H9 (cell line): ENCODE measurements at regions not wholly inside any gene's neighbourhood (a gene's known extent, or its start where the extent isn't known, plus 50 kb on each side); places are given as distances from the start of the nearest gene placed in this dataset.

Experiments used
- DNase-seq: peaks from one replicate; pipeline ENCODE4 v3.0.0-alpha.2; 2017
- H2AFZ ChIP-seq: one replicate; pipeline ENCODE4 v1.6.1; 2013; ENCODE audit warnings: mild to moderate bottlenecking, low read length, control low read depth, moderate library complexity
- H2AK5ac ChIP-seq: 2 replicates; pipeline ENCODE4 v1.6.1; 2013; ENCODE audit warnings: low read length, control low read depth, mixed read lengths; ENCODE audit not compliant: insufficient read length
- H2BK120ac ChIP-seq: one replicate; pipeline ENCODE4 v1.6.1; 2013; ENCODE audit warnings: low read depth, mild to moderate bottlenecking, low read length, control low read depth, inconsistent platforms; ENCODE audit not compliant: poor library complexity, severe bottlenecking
- H2BK12ac ChIP-seq: 2 replicates; pipeline ENCODE4 v1.6.1; 2013; ENCODE audit warnings: low read length, control low read depth, mixed read lengths, low read depth; ENCODE audit not compliant: insufficient read length
- H2BK15ac ChIP-seq: 2 replicates; pipeline ENCODE4 v1.6.1; 2013; ENCODE audit warnings: low read depth, low read length, control low read depth
- H2BK20ac ChIP-seq: one replicate; pipeline ENCODE4 v1.6.1; 2013; ENCODE audit warnings: low read depth, mild to moderate bottlenecking, low read length, control low read depth, inconsistent platforms; ENCODE audit not compliant: poor library complexity, severe bottlenecking
- H2BK5ac ChIP-seq: 2 replicates; pipeline ENCODE4 v1.6.1; 2013; ENCODE audit warnings: low read length, control low read depth, mixed read lengths; ENCODE audit not compliant: insufficient read length
- H3K14ac ChIP-seq: 2 replicates; pipeline ENCODE4 v1.6.1; 2013; ENCODE audit warnings: low read length, control low read depth; ENCODE audit not compliant: insufficient read depth
- H3K18ac ChIP-seq: 2 replicates; pipeline ENCODE4 v1.6.1; 2013; ENCODE audit warnings: low read depth, mild to moderate bottlenecking, mixed read lengths, low read length, control low read depth; ENCODE audit not compliant: insufficient read length
- H3K23ac ChIP-seq: 2 replicates; pipeline ENCODE4 v1.6.1; 2013; ENCODE audit warnings: low read length, control low read depth, mixed read lengths, low read depth; ENCODE audit not compliant: insufficient read length
- H3K23me2 ChIP-seq: 2 replicates; pipeline ENCODE4 v1.6.1; 2013; ENCODE audit warnings: low read depth, mild to moderate bottlenecking, mixed read lengths, low read length, control low read depth; ENCODE audit not compliant: insufficient read length, poor library complexity, severe bottlenecking
- H3K27ac ChIP-seq: 2 replicates; pipeline ENCODE4 v1.5.1; 2013; ENCODE audit warnings: low read length, control low read depth, mixed read lengths, low read depth; ENCODE audit not compliant: insufficient read length
- H3K27me3 ChIP-seq: 2 replicates; pipeline ENCODE4 v1.6.1; 2013; ENCODE audit warnings: low read length, control low read depth, inconsistent platforms; ENCODE audit not compliant: insufficient read depth
- H3K4ac ChIP-seq: 2 replicates; pipeline ENCODE4 v1.6.1; 2013; ENCODE audit warnings: low read depth, mild to moderate bottlenecking, control low read depth, inconsistent platforms, low read length, moderate library complexity
- H3K4me1 ChIP-seq: 2 replicates; pipeline ENCODE4 v1.6.1; 2013; ENCODE audit warnings: low read length, control low read depth, inconsistent platforms; ENCODE audit not compliant: insufficient read depth
- H3K4me2 ChIP-seq: 2 replicates; pipeline ENCODE4 v1.6.1; 2013; ENCODE audit warnings: low read length, control low read depth, mixed read lengths; ENCODE audit not compliant: insufficient read length, insufficient read depth
- H3K56ac ChIP-seq: 2 replicates; pipeline ENCODE4 v1.6.1; 2013; ENCODE audit warnings: low read depth, mild to moderate bottlenecking, mixed read lengths, low read length, control low read depth; ENCODE audit not compliant: insufficient read length
- H3K79me1 ChIP-seq: 2 replicates; pipeline ENCODE4 v1.6.1; 2013; ENCODE audit warnings: low read depth, mild to moderate bottlenecking, moderate library complexity, low read length, control low read depth, inconsistent platforms; ENCODE audit not compliant: insufficient read depth, poor library complexity, severe bottlenecking
- H3K79me2 ChIP-seq: 2 replicates; pipeline ENCODE4 v1.6.1; 2013; ENCODE audit warnings: low read length, control low read depth, inconsistent platforms; ENCODE audit not compliant: insufficient read depth
- H3K9ac ChIP-seq: 2 replicates; pipeline ENCODE4 v1.6.1; 2013; ENCODE audit warnings: low read length, control low read depth, mixed read lengths; ENCODE audit not compliant: insufficient read length; ENCODE audit errors: extremely low read depth
- H3K9me3 ChIP-seq: one replicate; pipeline ENCODE4 v1.6.1; 2013; ENCODE audit warnings: low read depth, low read length, inconsistent platforms; ENCODE audit not compliant: control insufficient read depth
- H3T11ph ChIP-seq: one replicate; pipeline ENCODE4 v1.6.1; 2013; ENCODE audit warnings: mild to moderate bottlenecking, low read length, control low read depth, inconsistent platforms
- H4K20me1 ChIP-seq: one replicate; pipeline ENCODE4 v1.6.1; 2013; ENCODE audit not compliant: control insufficient read depth, insufficient read length, insufficient read depth
- H4K5ac ChIP-seq: 2 replicates; pipeline ENCODE4 v1.6.1; 2013; ENCODE audit warnings: low read depth, mild to moderate bottlenecking, mixed read lengths, low read length, control low read depth; ENCODE audit not compliant: insufficient read length
- H4K8ac ChIP-seq: replicated peaks from 2 replicates; pipeline ENCODE4 v1.6.1; 2013; ENCODE audit warnings: low read length, control low read depth, mixed read lengths, low read depth; ENCODE audit not compliant: insufficient read length
- H4K91ac ChIP-seq: 2 replicates; pipeline ENCODE4 v1.6.1; 2013; ENCODE audit warnings: low read depth, mild to moderate bottlenecking, moderate library complexity, mixed read lengths, low read length, control low read depth; ENCODE audit not compliant: insufficient read length
- H3K27ac Mint-ChIP-seq, 3 experiments: 2 replicates in 2 of 3; 3 replicates in 1 of 3; pipeline ENCODE4 v1.8.0; 2020 to 2021; ENCODE audit warnings: mixed read lengths in 3 of 3, mild to moderate bottlenecking in 1 of 3, moderate library complexity in 1 of 3
- H3K27me3 Mint-ChIP-seq: 2 replicates; pipeline ENCODE4 v1.8.0; 2021; ENCODE audit warnings: low read depth, mild to moderate bottlenecking, moderate library complexity, mixed read lengths
- H3K36me3 Mint-ChIP-seq, 3 experiments: 2 replicates in 2 of 3; 3 replicates in 1 of 3; pipeline ENCODE4 v1.8.0; 2020 to 2021; ENCODE audit warnings: low read depth in 3 of 3, mixed read lengths in 3 of 3; ENCODE audit not compliant: insufficient read depth in 1 of 3
- H3K4me1 Mint-ChIP-seq, 2 experiments: 2 replicates each; pipeline ENCODE4 v1.8.0; 2020; ENCODE audit warnings: mixed read lengths in 2 of 2
- H3K4me3 Mint-ChIP-seq, 2 experiments: 2 replicates in 1 of 2; 3 replicates in 1 of 2; pipeline ENCODE4 v1.8.0; 2020 to 2021; ENCODE audit warnings: mild to moderate bottlenecking in 2 of 2, mixed read lengths in 2 of 2, moderate library complexity in 1 of 2
- H3K9me3 Mint-ChIP-seq, 2 experiments: 2 replicates in 1 of 2; 3 replicates in 1 of 2; pipeline ENCODE4 v1.8.0; 2020; ENCODE audit warnings: mild to moderate bottlenecking in 2 of 2, mixed read lengths in 2 of 2, moderate library complexity in 1 of 2
- WGBS: extraction: QIAGEN DNeasy Blood & Tissue Kit; methylation state at CpG from one replicate; pipeline ENCODE4 v1.1.7; 2013; ENCODE audit warnings: missing lambda C conversion rate, low lambda C conversion rate, mixed read lengths; ENCODE audit not compliant: insufficient read length; ENCODE audit errors: extremely low coverage; 5-methylcytosine and 5-hydroxymethylcytosine counted together
- TF ChIP-seq, protein P1 (sequence below): fragments of 200-600 bp; sonication (generic); conservative IDR thresholded peaks from 3 replicates; pipeline ENCODE4 v1.8.0; 2021; ENCODE audit warnings: antibody characterized with exemption, mild to moderate bottlenecking

DNA sequence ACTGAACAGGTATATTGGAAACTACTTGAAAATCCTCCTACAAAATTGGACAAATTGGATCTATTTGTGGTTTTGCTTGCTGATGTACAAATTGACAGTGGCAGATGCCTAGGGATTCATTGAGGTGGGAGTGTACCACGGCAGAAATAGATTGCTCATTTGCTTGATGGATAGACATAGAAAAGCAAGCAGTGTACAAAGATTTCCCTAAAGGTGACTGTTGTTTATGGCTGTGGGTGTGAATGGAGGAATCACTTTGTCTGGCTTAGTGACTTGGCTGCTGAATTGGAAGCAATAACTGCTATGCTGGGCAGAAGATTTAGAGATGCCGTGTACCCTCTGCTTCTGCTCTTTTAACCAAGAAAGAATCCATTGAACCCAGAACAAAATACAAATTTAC lies 191.0 kb upstream of the GRID2 start:
- WGBS, result no CpG with 5 or more reads among the region's 2 CpGs
- no peaks in the 10 kb centered on the region for H3K79me2 ChIP-seq
- no peak overlapping the region for H4K5ac ChIP-seq
- H3K9ac ChIP-seq, result no peak overlapping the region
- H2BK5ac ChIP-seq, result no peak overlapping the region
- no peak overlapping the region for H3K4me3 Mint-ChIP-seq
- no peaks in the 10 kb centered on the region for H3K9me3 Mint-ChIP-seq
- peaks cover 4 to 7% of the 10 kb centered on the region in 2 experiments for H3K4me1 Mint-ChIP-seq
- no peaks in the 10 kb centered on the region; the same call in 1 of the 2 replicates for H3K27me3 Mint-ChIP-seq
- no peak overlapping the region for H2AK5ac ChIP-seq
- H3K27ac ChIP-seq, result no peak overlapping the region
- H4K8ac ChIP-seq, result no peak overlapping the region
- H2AFZ ChIP-seq, result no peak overlapping the region
- no peaks in the 10 kb centered on the region for H3K23me2 ChIP-seq
- H3K4me1 ChIP-seq, result no peaks in the 10 kb centered on the region
- no peaks in the 10 kb centered on the region for H4K20me1 ChIP-seq
- H3K23ac ChIP-seq, result no peak overlapping the region
- H3K36me3 Mint-ChIP-seq, result no peaks in the 10 kb centered on the region
- H2BK12ac ChIP-seq, result no peak overlapping the region
- no peaks in the 10 kb centered on the region for H3K27me3 ChIP-seq
- DNase-seq, result no peak
- H3K56ac ChIP-seq, result no peak overlapping the region
- TF ChIP-seq, protein P1, sequence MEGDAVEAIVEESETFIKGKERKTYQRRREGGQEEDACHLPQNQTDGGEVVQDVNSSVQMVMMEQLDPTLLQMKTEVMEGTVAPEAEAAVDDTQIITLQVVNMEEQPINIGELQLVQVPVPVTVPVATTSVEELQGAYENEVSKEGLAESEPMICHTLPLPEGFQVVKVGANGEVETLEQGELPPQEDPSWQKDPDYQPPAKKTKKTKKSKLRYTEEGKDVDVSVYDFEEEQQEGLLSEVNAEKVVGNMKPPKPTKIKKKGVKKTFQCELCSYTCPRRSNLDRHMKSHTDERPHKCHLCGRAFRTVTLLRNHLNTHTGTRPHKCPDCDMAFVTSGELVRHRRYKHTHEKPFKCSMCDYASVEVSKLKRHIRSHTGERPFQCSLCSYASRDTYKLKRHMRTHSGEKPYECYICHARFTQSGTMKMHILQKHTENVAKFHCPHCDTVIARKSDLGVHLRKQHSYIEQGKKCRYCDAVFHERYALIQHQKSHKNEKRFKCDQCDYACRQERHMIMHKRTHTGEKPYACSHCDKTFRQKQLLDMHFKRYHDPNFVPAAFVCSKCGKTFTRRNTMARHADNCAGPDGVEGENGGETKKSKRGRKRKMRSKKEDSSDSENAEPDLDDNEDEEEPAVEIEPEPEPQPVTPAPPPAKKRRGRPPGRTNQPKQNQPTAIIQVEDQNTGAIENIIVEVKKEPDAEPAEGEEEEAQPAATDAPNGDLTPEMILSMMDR, result no peak
- H4K91ac ChIP-seq, result no peak overlapping the region
- no peak overlapping the region for H3K18ac ChIP-seq
- no peak overlapping the region for H2BK20ac ChIP-seq
- H3K4me2 ChIP-seq, result no peak overlapping the region
- no peak overlapping the region for H2BK15ac ChIP-seq
- H3K79me1 ChIP-seq, result no peaks in the 10 kb centered on the region
- H3K14ac ChIP-seq, result no peak overlapping the region
- H3K4ac ChIP-seq, result no peak overlapping the region
- H2BK120ac ChIP-seq, result no peak overlapping the region
- H3K9me3 ChIP-seq, result no peaks in the 10 kb centered on the region
- no peak overlapping the region for H3T11ph ChIP-seq
- peak overlapping the region in 1 of 3 experiments; percentile 62; a peak in 1 of 7 replicates for H3K27ac Mint-ChIP-seq
